Posterior cingulate gyrus (tissue), 11 donors: ENCODE measurements at regions not wholly inside any gene's neighbourhood (a gene's known extent, or its start where the extent isn't known, plus 50 kb on each side); places are given as distances from the start of the nearest gene placed in this dataset.

Source experiments
- DNase-seq, 10 donors: peaks; one replicate each; pipeline versions ENCODE4 v3.0.0 to v3.0.0-alpha.2; 2020 to 2021; ENCODE audit warnings: mixed read lengths in 3 of 10
- intact Hi-C: fragments of 100-400 bp; cut with DNase I; formaldehyde crosslinking; loops from one replicate; pipeline ENCODE4 v1.15.1; 2023

- DNase-seq: no peak
- intact Hi-C loops: no loop called here
Measured at GRCh38 chr15:92224843-92225242, 168.8 kb upstream of the ST8SIA2 start.

GRCh38 chr15:92226020-92226612, 167.6 kb upstream of the ST8SIA2 start:
- DNase-seq: peak in 3 of 10 donors; percentile 9 to 57 (median 35)
- intact Hi-C loops: loop anchor here (1.0 kb wide), 1 partner anchor 129 kb away; no protein-coding TSS in a partner anchor

GRCh38 chr15:92228830-92229229, 164.9 kb upstream of the ST8SIA2 start:
- DNase-seq: no peak
- intact Hi-C loops: no loop called here

- intact Hi-C loops: no loop called here
- DNase-seq: no peak
Measured at GRCh38 chr15:92231461-92231860, 162.2 kb upstream of the ST8SIA2 start.

- peak in 1 of 10 donors; percentile 62 for DNase-seq
- intact Hi-C loops: no loop called here
Measured at GRCh38 chr15:92232317-92232716, 161.4 kb upstream of the ST8SIA2 start.

GRCh38 chr15:92232876-92233275, 160.8 kb upstream of the ST8SIA2 start:
- peak in 1 of 10 donors; percentile 55 for DNase-seq
- intact Hi-C loops: no loop called here

- no peak for DNase-seq
- intact Hi-C loops: no loop called here
Measured at GRCh38 chr15:92243227-92243626, 150.5 kb upstream of the ST8SIA2 start.

- DNase-seq: no peak
- intact Hi-C loops: no loop called here
Measured at GRCh38 chr15:92244703-92245102, 149.0 kb upstream of the ST8SIA2 start.

GRCh38 chr15:92247649-92248242, 145.9 kb upstream of the ST8SIA2 start:
- DNase-seq: no peak
- intact Hi-C loops: no loop called here

GRCh38 chr15:92266796-92267685, 126.6 kb upstream of the ST8SIA2 start:
- DNase-seq: no peak
- intact Hi-C loops: no loop called here

- DNase-seq: no peak
- intact Hi-C loops: no loop called here
Measured at GRCh38 chr15:92268900-92269299, 124.8 kb upstream of the ST8SIA2 start.

- no peak for DNase-seq
- intact Hi-C loops: loop anchor here (10.0 kb wide), 1 partner anchor 444 kb away; no protein-coding TSS in a partner anchor
Measured at GRCh38 chr15:92271179-92271578, 122.5 kb upstream of the ST8SIA2 start.

GRCh38 chr15:92272106-92272505, 121.6 kb upstream of the ST8SIA2 start:
- no peak for DNase-seq
- intact Hi-C loops: loop anchor here (10.0 kb wide), 1 partner anchor 443 kb away; no protein-coding TSS in a partner anchor

GRCh38 chr15:92273286-92273685, 120.4 kb upstream of the ST8SIA2 start:
- no peak for DNase-seq
- intact Hi-C loops: loop anchor here (10.0 kb wide), 1 partner anchor 442 kb away; no protein-coding TSS in a partner anchor

- no peak for DNase-seq
- intact Hi-C loops: loop anchor here (10.0 kb wide), 1 partner anchor 441 kb away; no protein-coding TSS in a partner anchor
Measured at GRCh38 chr15:92273723-92274122, 120.0 kb upstream of the ST8SIA2 start.

GRCh38 chr15:92277776-92278175, 115.9 kb upstream of the ST8SIA2 start:
- DNase-seq: peak in 4 of 10 donors; percentile 3 to 17 (median 9)
- intact Hi-C loops: loop anchor here (10.0 kb wide), 1 partner anchor 437 kb away; no protein-coding TSS in a partner anchor

- intact Hi-C loops: no loop called here
Measured at GRCh38 chr15:92283813-92284212, 109.9 kb upstream of the ST8SIA2 start.

GRCh38 chr15:92288755-92289154, 104.9 kb upstream of the ST8SIA2 start:
- intact Hi-C loops: no loop called here

More at GRCh38 chr15:92283813-92284212, 109.9 kb upstream of the ST8SIA2 start:
- no peak for DNase-seq

GRCh38 chr15:92289733-92290132, 103.9 kb upstream of the ST8SIA2 start:
- no peak for DNase-seq
- intact Hi-C loops: no loop called here

More at GRCh38 chr15:92288755-92289154, 104.9 kb upstream of the ST8SIA2 start:
- no peak for DNase-seq

GRCh38 chr15:92290359-92290992, 103.2 kb upstream of the ST8SIA2 start:
- intact Hi-C loops: no loop called here
- DNase-seq: no peak
